ENCODE measurements at regions not wholly inside any gene's neighbourhood (a gene's known extent, or its start where the extent isn't known, plus 50 kb on each side); places are given as distances from the start of the nearest gene placed in this dataset.

- TF ChIP-seq CTCF (IDR thresholded peaks at IDR 0.05) (no peak), POLR2A (IDR thresholded peaks at IDR 0.05) (no peak)
Measured at GRCh38 chr17:71502443-71502842, 618.4 kb upstream of the SOX9 start.

All from uterus (tissue), 2 donors.